ENCODE measurements at regions not wholly inside any gene's neighbourhood (a gene's known extent, or its start where the extent isn't known, plus 50 kb on each side); places are given as distances from the start of the nearest gene placed in this dataset.
"Not testable (repeated sequence)": the region's sequence is repeated elsewhere in the genome, so short reads cannot be mapped to it uniquely, and the experiment has no call there.

GRCh38 chr21:7743940-7744339, 2777.4 kb upstream of the TPTE start:
- not testable (repeated sequence) for DNase-seq

GRCh38 chr21:7744406-7745099, 2776.8 kb upstream of the TPTE start:
- DNase-seq, result not testable (repeated sequence)

- not testable (repeated sequence) for DNase-seq
These were observed 2776.3 kb upstream of the TPTE start for GRCh38 chr21:7745100-7745450.

- DNase-seq, result not testable (repeated sequence)
These were observed 2773.4 kb upstream of the TPTE start for GRCh38 chr21:7747964-7748363.

- not testable (repeated sequence) for DNase-seq
These were observed 2768.8 kb upstream of the TPTE start for GRCh38 chr21:7752611-7753010.

- peak; percentile 3 for DNase-seq
These were observed 2768.0 kb upstream of the TPTE start for GRCh38 chr21:7753380-7753877.

GRCh38 chr21:7769985-7770384, 2751.4 kb upstream of the TPTE start:
- DNase-seq, result not testable (repeated sequence)

GRCh38 chr21:7774219-7774618, 2747.2 kb upstream of the TPTE start:
- not testable (repeated sequence) for DNase-seq

- DNase-seq, result not testable (repeated sequence)
These were observed 2745.9 kb upstream of the TPTE start for GRCh38 chr21:7775327-7775984.

GRCh38 chr21:7776035-7776434, 2745.3 kb upstream of the TPTE start:
- DNase-seq, result not testable (repeated sequence)

GRCh38 chr21:7776622-7777021, 2744.8 kb upstream of the TPTE start:
- DNase-seq, result not testable (repeated sequence)

GRCh38 chr21:7777289-7777688, 2744.1 kb upstream of the TPTE start:
- not testable (repeated sequence) for DNase-seq

GRCh38 chr21:7787427-7788078, 2733.8 kb upstream of the TPTE start:
- DNase-seq, result not testable (repeated sequence)

GRCh38 chr21:7793797-7794196, 2727.6 kb upstream of the TPTE start:
- not testable (repeated sequence) for DNase-seq

GRCh38 chr21:7797328-7797727, 2724.1 kb upstream of the TPTE start:
- not testable (repeated sequence) for DNase-seq

GRCh38 chr21:7798446-7798845, 2722.9 kb upstream of the TPTE start:
- DNase-seq, result not testable (repeated sequence)

GRCh38 chr21:7799697-7800096, 2721.7 kb upstream of the TPTE start:
- not testable (repeated sequence) for DNase-seq

- DNase-seq, result not testable (repeated sequence)
These were observed 2707.9 kb upstream of the TPTE start for GRCh38 chr21:7813475-7813874.

- not testable (repeated sequence) for DNase-seq
These were observed 2704.4 kb upstream of the TPTE start for GRCh38 chr21:7817013-7817412.

- DNase-seq, result not testable (repeated sequence)
These were observed 2702.1 kb upstream of the TPTE start for GRCh38 chr21:7819301-7819700.

- not testable (repeated sequence) for DNase-seq
These were observed 2695.8 kb upstream of the TPTE start for GRCh38 chr21:7825627-7826026.

- not testable (repeated sequence) for DNase-seq
These were observed 2695.2 kb upstream of the TPTE start for GRCh38 chr21:7826174-7826573.

GRCh38 chr21:7828260-7828659, 2693.1 kb upstream of the TPTE start:
- DNase-seq, result not testable (repeated sequence)

- not testable (repeated sequence) for DNase-seq
These were observed 2692.0 kb upstream of the TPTE start for GRCh38 chr21:7829411-7829810.

Data from stimulated activated CD4-positive, alpha-beta T cell treated with anti-CD3 and anti-CD28 coated beads, Interleukin-1b, Interleukin-23, amount 100 ng/mL, for 48 hours (primary cell).